ENCODE measurements at regions not wholly inside any gene's neighbourhood (a gene's known extent, or its start where the extent isn't known, plus 50 kb on each side); places are given as distances from the start of the nearest gene placed in this dataset.

- no peak for TF ChIP-seq CTCF (conservative IDR thresholded peaks at IDR 0.05)
- no peak overlapping the region for H3K27ac ChIP-seq
Measured at GRCh38 chr13:63625869-63626268, 2210.2 kb upstream of the PCDH20 start.

- no peak for TF ChIP-seq CTCF (conservative IDR thresholded peaks at IDR 0.05)
- H3K27ac ChIP-seq: no peak overlapping the region
Measured at GRCh38 chr13:63614874-63615612, 2199.4 kb upstream of the PCDH20 start.

- no peak overlapping the region for H3K27ac ChIP-seq
- TF ChIP-seq CTCF (conservative IDR thresholded peaks at IDR 0.05): no peak
Measured at GRCh38 chr13:63607153-63607552, 2191.5 kb upstream of the PCDH20 start.

GRCh38 chr13:63605962-63606361 lies 2190.3 kb upstream of the PCDH20 start:
- no peak overlapping the region for H3K27ac ChIP-seq
- TF ChIP-seq CTCF (conservative IDR thresholded peaks at IDR 0.05): no peak

- TF ChIP-seq CTCF (conservative IDR thresholded peaks at IDR 0.05): no peak
- H3K27ac ChIP-seq: no peak overlapping the region
Measured at GRCh38 chr13:63605403-63605802, 2189.8 kb upstream of the PCDH20 start.

- TF ChIP-seq CTCF (conservative IDR thresholded peaks at IDR 0.05): no peak
Measured at GRCh38 chr13:63595811-63596210, 2180.2 kb upstream of the PCDH20 start.

GRCh38 chr13:63586467-63586866 lies 2170.8 kb upstream of the PCDH20 start:
- H3K27ac ChIP-seq: no peak overlapping the region
- no peak for TF ChIP-seq CTCF (conservative IDR thresholded peaks at IDR 0.05)

More at GRCh38 chr13:63595811-63596210, 2180.2 kb upstream of the PCDH20 start:
- no peak overlapping the region for H3K27ac ChIP-seq
